Hepatocyte (in vitro differentiated cells): ENCODE measurements at regions not wholly inside any gene's neighbourhood (a gene's known extent, or its start where the extent isn't known, plus 50 kb on each side); places are given as distances from the start of the nearest gene placed in this dataset.

Experiments
- EZH2 ChIP-seq: fragments of 200-600 bp; sonication (generic); IDR thresholded peaks from 2 replicates; pipeline ENCODE4 v1.6.1; 2016; ENCODE audit warnings: antibody characterized with exemption, mild to moderate bottlenecking, borderline replicate concordance
- TF ChIP-seq, protein P1 (sequence below): fragments of 200-600 bp; sonication (generic); IDR thresholded peaks from 2 replicates; pipeline ENCODE4 v1.5.1; 2016; ENCODE audit warnings: antibody characterized with exemption, mild to moderate bottlenecking; ENCODE audit not compliant: poor library complexity

DNA sequence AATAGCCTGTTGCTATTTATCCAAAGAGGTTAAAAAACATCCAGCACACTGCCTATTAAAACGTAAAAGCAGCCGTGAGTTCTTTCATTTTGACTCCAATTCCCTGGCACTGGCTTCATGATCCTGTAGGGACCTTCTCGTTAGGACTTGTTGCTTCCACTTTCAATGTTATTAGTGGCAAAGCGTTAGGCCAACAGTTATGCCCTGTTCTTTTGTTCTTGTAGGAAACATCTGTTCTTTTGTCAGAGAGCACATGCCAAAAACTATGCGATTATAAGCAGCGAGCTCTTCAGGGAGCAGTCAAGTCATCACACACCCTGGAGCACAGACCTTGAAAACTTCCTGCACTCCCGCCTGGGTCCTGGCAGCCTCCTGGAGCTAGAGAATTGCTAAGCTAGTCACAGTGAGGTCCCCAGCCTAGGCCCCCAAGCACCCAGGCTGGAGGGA, 609.5 kb upstream of the ARID1B start:
- TF ChIP-seq, protein P1, sequence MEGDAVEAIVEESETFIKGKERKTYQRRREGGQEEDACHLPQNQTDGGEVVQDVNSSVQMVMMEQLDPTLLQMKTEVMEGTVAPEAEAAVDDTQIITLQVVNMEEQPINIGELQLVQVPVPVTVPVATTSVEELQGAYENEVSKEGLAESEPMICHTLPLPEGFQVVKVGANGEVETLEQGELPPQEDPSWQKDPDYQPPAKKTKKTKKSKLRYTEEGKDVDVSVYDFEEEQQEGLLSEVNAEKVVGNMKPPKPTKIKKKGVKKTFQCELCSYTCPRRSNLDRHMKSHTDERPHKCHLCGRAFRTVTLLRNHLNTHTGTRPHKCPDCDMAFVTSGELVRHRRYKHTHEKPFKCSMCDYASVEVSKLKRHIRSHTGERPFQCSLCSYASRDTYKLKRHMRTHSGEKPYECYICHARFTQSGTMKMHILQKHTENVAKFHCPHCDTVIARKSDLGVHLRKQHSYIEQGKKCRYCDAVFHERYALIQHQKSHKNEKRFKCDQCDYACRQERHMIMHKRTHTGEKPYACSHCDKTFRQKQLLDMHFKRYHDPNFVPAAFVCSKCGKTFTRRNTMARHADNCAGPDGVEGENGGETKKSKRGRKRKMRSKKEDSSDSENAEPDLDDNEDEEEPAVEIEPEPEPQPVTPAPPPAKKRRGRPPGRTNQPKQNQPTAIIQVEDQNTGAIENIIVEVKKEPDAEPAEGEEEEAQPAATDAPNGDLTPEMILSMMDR: no peak
- TF ChIP-seq EZH2: no peak
